Transverse colon (tissue), 4 donors: ENCODE measurements at regions not wholly inside any gene's neighbourhood (a gene's known extent, or its start where the extent isn't known, plus 50 kb on each side); places are given as distances from the start of the nearest gene placed in this dataset.
A peak's percentile ranks its signal among the peaks of the same experiment; 100 is the strongest.

Experiments used
- DNase-seq: peaks from one replicate; pipeline ENCODE4 v3.0.0-alpha.2; 2019
- H3K27ac ChIP-seq, 4 donors: fragments of 200-600 bp; sonication (generic); 2 replicates each; pipeline ENCODE4 v1.5.1; 2016 to 2018; ENCODE audit warnings: inconsistent platforms in 4 of 4
- H3K27me3 ChIP-seq: fragments of 200-600 bp; sonication (generic); 2 replicates; pipeline ENCODE4 v1.5.1; 2017; ENCODE audit warnings: inconsistent platforms
- H3K36me3 ChIP-seq, 4 donors: fragments of 200-600 bp; sonication (generic); 2 replicates each; pipeline ENCODE4 v1.5.1; 2017 to 2019; ENCODE audit warnings: inconsistent platforms in 4 of 4
- H3K4me1 ChIP-seq, 4 donors: fragments of 200-600 bp; sonication (generic); 2 replicates each; pipeline ENCODE4 v1.5.1; 2017 to 2020; ENCODE audit warnings: inconsistent platforms in 4 of 4
- H3K4me3 ChIP-seq, 4 donors: fragments of 200-600 bp; sonication (generic); 1 replicate in 1 of 4; 2 replicates in 3 of 4; pipeline versions ENCODE4 v1.5.1 to v1.6.1; 2017 to 2019; ENCODE audit warnings: inconsistent platforms in 4 of 4
- H3K9me3 ChIP-seq, 2 donors: fragments of 200-600 bp; sonication (generic); 2 replicates each; pipeline ENCODE4 v1.5.1; 2017 to 2019; ENCODE audit warnings: inconsistent platforms in 2 of 2
- EP300 ChIP-seq: sonication (generic); formaldehyde crosslinking; IDR thresholded peaks from one replicate; pipeline ENCODE4 v1.6.1; 2017; ENCODE audit warnings: antibody characterized with exemption, low read depth
- POLR2A ChIP-seq: fragments of 450-650 bp; IDR thresholded peaks from one replicate; pipeline ENCODE4 v1.6.1; 2016; ENCODE audit warnings: antibody characterized with exemption, mild to moderate bottlenecking, moderate library complexity
- POLR2AphosphoS5 ChIP-seq, 3 donors: sonication (generic); formaldehyde crosslinking; IDR thresholded peaks; one replicate each; pipeline ENCODE4 v1.6.1; 2016; ENCODE audit warnings: antibody characterized with exemption in 3 of 3
- WGBS, 2 donors: methylation state at CpG; one replicate each; pipeline ENCODE4 v1.1.5; 2018; ENCODE audit warnings: low coverage in 1 of 2; 5-methylcytosine and 5-hydroxymethylcytosine counted together
- in situ Hi-C, 4 donors: fragments of 200-750 bp; cut with MboI; loops; one replicate each; pipeline versions ENCODE4 v1.15.0 to v1.15.1; 2017; ENCODE audit warnings: low sequenced_read_pairs in 3 of 4, low pct_ligation_motif_present in 1 of 4, low pct_unique_long_range_greater_than_20kb in 1 of 4
- intact Hi-C: fragments of 100-400 bp; cut with DNase I; formaldehyde crosslinking; loops from one replicate; pipeline ENCODE4 v1.15.1; 2023; ENCODE audit warnings: low total_unique reads
- TF ChIP-seq, protein P1 (sequence below), 5 experiments: fragments of 200-600 bp in 3 of 5; fragments of 450-650 bp in 2 of 5; sonication (generic) in 3 of 5; IDR thresholded peaks; 1 replicate in 2 of 5; 2 replicates in 3 of 5; pipeline ENCODE4 v1.5.1; 2016 to 2017; ENCODE audit warnings: antibody characterized with exemption in 5 of 5, inconsistent platforms in 3 of 5, mild to moderate bottlenecking in 2 of 5, moderate library complexity in 1 of 5

GRCh38 chr15:46682969-46683791 lies 1034.1 kb upstream of the SEMA6D start:
- Histone ChIP-seq H3K36me3 (no peaks in the 10 kb centered on the region), H3K4me1 (peaks cover 6 to 39% (median 11%) of the 10 kb centered on the region in 4 donors), H3K9me3 (no peaks in the 10 kb centered on the region), H3K4me3 (peak overlapping the region in 1 of 4 donors; percentile 8), H3K27ac (peak overlapping the region; percentile 4 to 69 (median 62)), H3K27me3 (no peaks in the 10 kb centered on the region)
- WGBS, 2 donors = 51 to 52% methylated on average over 4 to 5 of the region's 5 CpGs
- intact Hi-C loops = no loop called here
- in situ Hi-C loops = no loop called here
- TF ChIP-seq EP300 = no peak
- no peak for TF ChIP-seq POLR2A
- TF ChIP-seq, protein P1, sequence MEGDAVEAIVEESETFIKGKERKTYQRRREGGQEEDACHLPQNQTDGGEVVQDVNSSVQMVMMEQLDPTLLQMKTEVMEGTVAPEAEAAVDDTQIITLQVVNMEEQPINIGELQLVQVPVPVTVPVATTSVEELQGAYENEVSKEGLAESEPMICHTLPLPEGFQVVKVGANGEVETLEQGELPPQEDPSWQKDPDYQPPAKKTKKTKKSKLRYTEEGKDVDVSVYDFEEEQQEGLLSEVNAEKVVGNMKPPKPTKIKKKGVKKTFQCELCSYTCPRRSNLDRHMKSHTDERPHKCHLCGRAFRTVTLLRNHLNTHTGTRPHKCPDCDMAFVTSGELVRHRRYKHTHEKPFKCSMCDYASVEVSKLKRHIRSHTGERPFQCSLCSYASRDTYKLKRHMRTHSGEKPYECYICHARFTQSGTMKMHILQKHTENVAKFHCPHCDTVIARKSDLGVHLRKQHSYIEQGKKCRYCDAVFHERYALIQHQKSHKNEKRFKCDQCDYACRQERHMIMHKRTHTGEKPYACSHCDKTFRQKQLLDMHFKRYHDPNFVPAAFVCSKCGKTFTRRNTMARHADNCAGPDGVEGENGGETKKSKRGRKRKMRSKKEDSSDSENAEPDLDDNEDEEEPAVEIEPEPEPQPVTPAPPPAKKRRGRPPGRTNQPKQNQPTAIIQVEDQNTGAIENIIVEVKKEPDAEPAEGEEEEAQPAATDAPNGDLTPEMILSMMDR (IDR thresholded peaks at IDR 0.05) = no peak
- TF ChIP-seq POLR2AphosphoS5 (IDR thresholded peaks at IDR 0.05) = peak in 1 of 3 donors; percentile 12
- peak; percentile 42 for DNase-seq

DNA sequence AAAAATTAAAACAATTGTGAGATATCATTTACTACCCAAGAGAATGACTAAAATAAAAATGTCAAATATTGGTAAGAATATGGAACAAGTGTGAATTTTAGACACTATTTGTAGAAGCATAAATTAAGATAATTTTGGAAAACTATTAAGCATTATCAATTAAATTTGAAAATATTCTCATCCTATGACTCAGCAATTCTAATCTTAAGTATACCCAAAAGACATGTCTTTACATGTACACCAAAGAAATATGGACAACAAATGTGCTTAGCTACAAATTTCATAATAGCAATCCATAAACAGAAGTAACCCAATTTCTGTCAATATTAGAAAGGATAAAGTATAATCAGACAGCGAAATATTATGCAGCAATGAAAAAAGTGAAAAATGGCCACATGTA lies 1032.2 kb upstream of the SEMA6D start:
- in situ Hi-C loops = no loop called here

DNA sequence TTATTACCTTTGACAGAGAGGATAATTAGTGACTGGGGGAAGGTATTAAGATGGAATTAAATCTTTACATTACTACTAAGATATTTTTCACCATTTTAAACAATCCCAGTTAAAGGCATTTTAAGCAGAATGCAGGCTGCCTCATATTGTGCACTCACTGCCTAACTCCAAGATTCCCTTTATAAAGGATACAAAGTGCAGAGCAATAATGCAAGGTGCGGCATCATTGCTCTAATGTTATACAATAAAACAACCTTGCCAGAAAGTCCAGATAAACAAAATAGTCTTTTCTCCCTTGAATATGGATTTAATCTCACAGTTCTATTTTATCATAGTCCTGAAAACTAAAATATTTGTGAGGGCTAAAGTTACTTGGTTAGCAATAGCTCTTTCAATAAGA lies 1031.6 kb upstream of the SEMA6D start:
- peak overlapping the region; percentile 10 to 59 (median 26) for H3K27ac ChIP-seq
- no peak overlapping the region for H3K4me3 ChIP-seq
- no peaks in the 10 kb centered on the region for H3K27me3 ChIP-seq
- TF ChIP-seq, protein P1 (IDR thresholded peaks at IDR 0.05) = no peak
- no peak for TF ChIP-seq POLR2A
- TF ChIP-seq EP300 = no peak
- TF ChIP-seq POLR2AphosphoS5 (IDR thresholded peaks at IDR 0.05) = no peak
- 43 to 62% methylated on average over 1 of the region's 1 CpG for WGBS, 2 donors
- no peak for DNase-seq
- in situ Hi-C loops = no loop called here
- intact Hi-C loops = no loop called here
- peaks cover 6 to 39% (median 15%) of the 10 kb centered on the region in 4 donors for H3K4me1 ChIP-seq
- no peaks in the 10 kb centered on the region for H3K9me3 ChIP-seq
- no peaks in the 10 kb centered on the region for H3K36me3 ChIP-seq

More for the DNA sequence above, 1032.2 kb upstream of the SEMA6D start:
- H3K27ac ChIP-seq = peak overlapping the region in 2 of 4 donors; percentile 29 to 59
- WGBS, 2 donors = 30 to 31% methylated on average over 1 of the region's 1 CpG
- intact Hi-C loops = no loop called here
- H3K36me3 ChIP-seq = no peaks in the 10 kb centered on the region
- H3K27me3 ChIP-seq = no peaks in the 10 kb centered on the region
- no peak for DNase-seq
- no peak overlapping the region for H3K4me3 ChIP-seq
- H3K9me3 ChIP-seq = no peaks in the 10 kb centered on the region
- peaks cover 6 to 39% (median 15%) of the 10 kb centered on the region in 4 donors for H3K4me1 ChIP-seq
- TF ChIP-seq, protein P1 (IDR thresholded peaks at IDR 0.05) = no peak
- TF ChIP-seq POLR2AphosphoS5 (IDR thresholded peaks at IDR 0.05) = no peak
- no peak for TF ChIP-seq POLR2A
- TF ChIP-seq EP300 = no peak

- no peak for DNase-seq
- TF ChIP-seq, protein P1 (IDR thresholded peaks at IDR 0.05) = no peak
- TF ChIP-seq POLR2AphosphoS5 (IDR thresholded peaks at IDR 0.05) (no peak), EP300 (no peak), POLR2A (no peak)
- Histone ChIP-seq H3K36me3 (no peaks in the 10 kb centered on the region), H3K9me3 (no peaks in the 10 kb centered on the region), H3K27ac (no peak overlapping the region), H3K4me3 (no peak overlapping the region), H3K27me3 (no peaks in the 10 kb centered on the region), H3K4me1 (no peaks in the 10 kb centered on the region)
- in situ Hi-C loops = no loop called here
- intact Hi-C loops = no loop called here
- 26 to 44% methylated on average over 1 of the region's 1 CpG for WGBS, 2 donors
Measured at GRCh38 chr15:46696281-46696680, 1021.0 kb upstream of the SEMA6D start.
